ENCODE measurements at regions not wholly inside any gene's neighbourhood (a gene's known extent, or its start where the extent isn't known, plus 50 kb on each side); places are given as distances from the start of the nearest gene placed in this dataset.

- DNase-seq (ENCODE audit: low spot score) = no peak
- no peak for TF ChIP-seq CTCF (IDR thresholded peaks at IDR 0.05)
- Mint-ChIP-seq H3K36me3 (ENCODE audit: low read depth) (no peaks in the 10 kb centered on the region), H3K4me1 (ENCODE audit: low read depth) (no peaks in the 10 kb centered on the region), H3K4me3 (ENCODE audit: unreplicated experiment) (no peak overlapping the region), H3K27me3 (ENCODE audit: low read depth) (peaks cover 2% of the 10 kb centered on the region), H3K27ac (ENCODE audit: unreplicated experiment) (no peak overlapping the region), H3K9me3 (ENCODE audit: low read depth) (peaks cover 2% of the 10 kb centered on the region)
These were observed 692.1 kb downstream of the DNAJB9 start for GRCh38 chr7:109261781-109262180.

- Mint-ChIP-seq H3K9me3 (ENCODE audit: low read depth) (peaks cover 12% of the 10 kb centered on the region), H3K27ac (ENCODE audit: unreplicated experiment) (no peak overlapping the region), H3K4me3 (ENCODE audit: unreplicated experiment) (no peak overlapping the region), H3K36me3 (ENCODE audit: low read depth) (no peaks in the 10 kb centered on the region), H3K4me1 (ENCODE audit: low read depth) (no peaks in the 10 kb centered on the region), H3K27me3 (ENCODE audit: low read depth) (peaks cover 3% of the 10 kb centered on the region)
- no peak for DNase-seq (ENCODE audit: low spot score)
- TF ChIP-seq CTCF (IDR thresholded peaks at IDR 0.05) = no peak
These were observed 696.9 kb downstream of the DNAJB9 start for GRCh38 chr7:109266610-109267009.

- Mint-ChIP-seq H3K9me3 (ENCODE audit: low read depth) (no peaks in the 10 kb centered on the region), H3K4me1 (ENCODE audit: low read depth) (no peaks in the 10 kb centered on the region), H3K27me3 (ENCODE audit: low read depth) (peaks cover 3% of the 10 kb centered on the region), H3K36me3 (ENCODE audit: low read depth) (no peaks in the 10 kb centered on the region), H3K27ac (ENCODE audit: unreplicated experiment) (no peak overlapping the region), H3K4me3 (ENCODE audit: unreplicated experiment) (no peak overlapping the region)
- DNase-seq (ENCODE audit: low spot score) = no peak
- no peak for TF ChIP-seq CTCF (IDR thresholded peaks at IDR 0.05)
These were observed 706.7 kb downstream of the DNAJB9 start for GRCh38 chr7:109276348-109276747.

GRCh38 chr7:109282726-109283125, 713.1 kb downstream of the DNAJB9 start:
- H3K4me3 Mint-ChIP-seq (ENCODE audit: unreplicated experiment) = no peak overlapping the region
- H3K9me3 Mint-ChIP-seq (ENCODE audit: low read depth) = peaks cover 10% of the 10 kb centered on the region
- no peak for TF ChIP-seq CTCF (IDR thresholded peaks at IDR 0.05)
- no peak overlapping the region for H3K27ac Mint-ChIP-seq (ENCODE audit: unreplicated experiment)
- peaks cover 3% of the 10 kb centered on the region for H3K4me1 Mint-ChIP-seq (ENCODE audit: low read depth)
- no peak for DNase-seq (ENCODE audit: low spot score)
- H3K27me3 Mint-ChIP-seq (ENCODE audit: low read depth) = peaks cover 2% of the 10 kb centered on the region
- no peaks in the 10 kb centered on the region for H3K36me3 Mint-ChIP-seq (ENCODE audit: low read depth)

GRCh38 chr7:109284943-109285342, 715.3 kb downstream of the DNAJB9 start:
- Mint-ChIP-seq H3K4me1 (ENCODE audit: low read depth) (peaks cover 3% of the 10 kb centered on the region), H3K36me3 (ENCODE audit: low read depth) (no peaks in the 10 kb centered on the region), H3K27ac (ENCODE audit: unreplicated experiment) (no peak overlapping the region), H3K9me3 (ENCODE audit: low read depth) (peaks cover 11% of the 10 kb centered on the region), H3K27me3 (ENCODE audit: low read depth) (no peaks in the 10 kb centered on the region), H3K4me3 (ENCODE audit: unreplicated experiment) (no peak overlapping the region)
- TF ChIP-seq CTCF (IDR thresholded peaks at IDR 0.05) = no peak
- DNase-seq (ENCODE audit: low spot score) = no peak

Measured in chondrocyte (in vitro differentiated cells).